GM12891 (cell line): ENCODE measurements at regions not wholly inside any gene's neighbourhood (a gene's known extent, or its start where the extent isn't known, plus 50 kb on each side); places are given as distances from the start of the nearest gene placed in this dataset.

Source experiments
- POLR2A ChIP-seq: IDR thresholded peaks from 2 replicates; pipeline ENCODE4 v1.6.1; 2011; ENCODE audit warnings: low read depth, low read length, control low read depth
- POLR2AphosphoS5 ChIP-seq: IDR thresholded peaks from 2 replicates; pipeline ENCODE4 v1.6.1; 2011; ENCODE audit warnings: low read depth, low read length, control low read depth
- SPI1 ChIP-seq: IDR thresholded peaks from 2 replicates; pipeline ENCODE4 v1.6.1; 2011; ENCODE audit warnings: low read depth, low read length, control low read depth
- TAF1 ChIP-seq: IDR thresholded peaks from 2 replicates; pipeline ENCODE4 v1.6.1; 2011; ENCODE audit warnings: low read depth, low read length, control low read depth

DNA sequence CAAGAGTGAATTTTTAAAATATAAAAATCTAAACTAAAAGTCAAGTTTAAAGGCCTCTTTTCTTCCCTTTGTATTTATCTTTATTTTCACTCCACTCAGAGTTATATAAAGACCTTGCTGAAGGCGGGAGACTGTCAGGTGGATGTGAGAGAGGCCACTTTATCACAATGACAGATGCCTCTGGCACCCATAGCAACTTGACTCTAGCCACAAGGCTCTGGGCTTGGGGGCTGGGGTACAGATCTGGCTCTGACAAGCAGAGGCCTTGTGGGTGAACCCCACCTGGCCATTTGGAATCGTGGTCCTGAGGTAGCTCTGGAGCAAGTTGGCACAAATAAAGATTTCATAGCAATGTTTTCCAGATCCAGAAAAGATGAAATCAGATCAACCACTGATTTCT, 417.2 kb downstream of the RFPL4B start:
- TF ChIP-seq SPI1: no peak
- TF ChIP-seq POLR2AphosphoS5: no peak
- no peak for TF ChIP-seq POLR2A
- no peak for TF ChIP-seq TAF1
